OCI-LY1 (cell line): ENCODE measurements at regions not wholly inside any gene's neighbourhood (a gene's known extent, or its start where the extent isn't known, plus 50 kb on each side); places are given as distances from the start of the nearest gene placed in this dataset.

Experiments used
- H2AFZ ChIP-seq: fragments of 200-600 bp; sonication (generic), shearing (Covaris generic); 2 replicates; pipeline ENCODE4 v1.6.0; 2014; ENCODE audit warnings: antibody characterized with exemption, mild to moderate bottlenecking, low read length
- H3F3A ChIP-seq: fragments of 200-600 bp; sonication (generic), shearing (Covaris generic); 2 replicates; pipeline ENCODE4 v1.6.0; 2014; ENCODE audit warnings: mild to moderate bottlenecking, antibody characterized with exemption, low read length, moderate library complexity; ENCODE audit not compliant: insufficient read depth
- H3K27ac ChIP-seq: fragments of 200-600 bp; sonication (generic); 2 replicates; pipeline ENCODE4 v1.5.1; 2014; ENCODE audit warnings: low read length, mixed run types, mild to moderate bottlenecking, low read depth; ENCODE audit not compliant: poor library complexity, severe bottlenecking
- H3K27me3 ChIP-seq: fragments of 200-600 bp; sonication (generic); 2 replicates; pipeline ENCODE4 v1.6.0; 2014; ENCODE audit warnings: antibody characterized with exemption, mild to moderate bottlenecking, low read length, moderate library complexity; ENCODE audit not compliant: insufficient read depth
- H3K36me3 ChIP-seq: fragments of 200-600 bp; sonication (generic); 2 replicates; pipeline ENCODE4 v1.6.1; 2014; ENCODE audit warnings: mild to moderate bottlenecking, antibody characterized with exemption, low read length, moderate library complexity, mixed read lengths; ENCODE audit not compliant: insufficient read depth
- H3K4me1 ChIP-seq: fragments of 200-600 bp; sonication (generic); 2 replicates; pipeline ENCODE4 v1.5.1; 2014; ENCODE audit warnings: mild to moderate bottlenecking, low read length, moderate library complexity; ENCODE audit not compliant: insufficient read depth, severe bottlenecking
- H3K4me2 ChIP-seq: fragments of 200-600 bp; sonication (generic), shearing (Covaris generic); 2 replicates; pipeline ENCODE4 v1.6.1; 2014; ENCODE audit warnings: low read length
- H3K4me3 ChIP-seq: fragments of 200-600 bp; sonication (generic); 2 replicates; pipeline ENCODE4 v1.5.1; 2014; ENCODE audit warnings: low read length, low read depth, mild to moderate bottlenecking, mixed read lengths; ENCODE audit not compliant: poor library complexity, severe bottlenecking
- H3K79me2 ChIP-seq: fragments of 200-600 bp; shearing (Covaris generic); 2 replicates; pipeline ENCODE4 v1.6.1; 2016; ENCODE audit warnings: mixed run types, low read length, mixed read lengths; ENCODE audit not compliant: insufficient read depth
- H3K9ac ChIP-seq: fragments of 200-600 bp; sonication (generic), shearing (Covaris generic); 2 replicates; pipeline ENCODE4 v1.6.1; 2014; ENCODE audit warnings: mild to moderate bottlenecking, low read length, mixed read lengths
- H3K9me2 ChIP-seq: fragments of 200-600 bp; sonication (generic), shearing (Covaris generic); 2 replicates; pipeline ENCODE4 v1.6.1; 2014; ENCODE audit warnings: low read depth, mild to moderate bottlenecking, low read length, mixed read lengths
- H3K9me3 ChIP-seq: fragments of 200-600 bp; shearing (Covaris generic); 2 replicates; pipeline ENCODE4 v1.6.1; 2014; ENCODE audit warnings: low read length, mixed read lengths
- H4K20me1 ChIP-seq: fragments of 200-600 bp; sonication (generic), shearing (Covaris generic); 2 replicates; pipeline ENCODE4 v1.6.0; 2016; ENCODE audit warnings: mild to moderate bottlenecking, low read length; ENCODE audit not compliant: insufficient read depth
- EZH2 ChIP-seq: fragments of 200-600 bp; sonication (generic), shearing (Covaris generic); IDR thresholded peaks from 2 replicates; pipeline ENCODE4 v1.8.0; 2017; ENCODE audit warnings: borderline replicate concordance, mixed run types, mild to moderate bottlenecking, antibody characterized with exemption, low read length, moderate library complexity, mixed read lengths
- TF ChIP-seq, protein P1 (sequence below): fragments of 200-600 bp; sonication (generic), shearing (Covaris generic); IDR thresholded peaks from 2 replicates; pipeline ENCODE4 v1.5.1; 2017; ENCODE audit warnings: mild to moderate bottlenecking, antibody characterized with exemption, low read length, moderate library complexity, mixed read lengths

- H3K9me2 ChIP-seq, result no peaks in the 10 kb centered on the region
- no peaks in the 10 kb centered on the region for H3K9me3 ChIP-seq
- H3K4me3 ChIP-seq, result no peak overlapping the region
- TF ChIP-seq EZH2, result no peak
- TF ChIP-seq, protein P1, sequence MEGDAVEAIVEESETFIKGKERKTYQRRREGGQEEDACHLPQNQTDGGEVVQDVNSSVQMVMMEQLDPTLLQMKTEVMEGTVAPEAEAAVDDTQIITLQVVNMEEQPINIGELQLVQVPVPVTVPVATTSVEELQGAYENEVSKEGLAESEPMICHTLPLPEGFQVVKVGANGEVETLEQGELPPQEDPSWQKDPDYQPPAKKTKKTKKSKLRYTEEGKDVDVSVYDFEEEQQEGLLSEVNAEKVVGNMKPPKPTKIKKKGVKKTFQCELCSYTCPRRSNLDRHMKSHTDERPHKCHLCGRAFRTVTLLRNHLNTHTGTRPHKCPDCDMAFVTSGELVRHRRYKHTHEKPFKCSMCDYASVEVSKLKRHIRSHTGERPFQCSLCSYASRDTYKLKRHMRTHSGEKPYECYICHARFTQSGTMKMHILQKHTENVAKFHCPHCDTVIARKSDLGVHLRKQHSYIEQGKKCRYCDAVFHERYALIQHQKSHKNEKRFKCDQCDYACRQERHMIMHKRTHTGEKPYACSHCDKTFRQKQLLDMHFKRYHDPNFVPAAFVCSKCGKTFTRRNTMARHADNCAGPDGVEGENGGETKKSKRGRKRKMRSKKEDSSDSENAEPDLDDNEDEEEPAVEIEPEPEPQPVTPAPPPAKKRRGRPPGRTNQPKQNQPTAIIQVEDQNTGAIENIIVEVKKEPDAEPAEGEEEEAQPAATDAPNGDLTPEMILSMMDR, result no peak
- no peaks in the 10 kb centered on the region for H4K20me1 ChIP-seq
- no peaks in the 10 kb centered on the region for H3K79me2 ChIP-seq
- no peaks in the 10 kb centered on the region for H3K27me3 ChIP-seq
- H3F3A ChIP-seq, result no peaks in the 10 kb centered on the region
- H3K4me2 ChIP-seq, result no peak overlapping the region
- no peak overlapping the region for H2AFZ ChIP-seq
- no peaks in the 10 kb centered on the region for H3K4me1 ChIP-seq
- H3K9ac ChIP-seq, result no peak overlapping the region
- no peak overlapping the region for H3K27ac ChIP-seq
- no peaks in the 10 kb centered on the region for H3K36me3 ChIP-seq
These were observed 346.9 kb upstream of the ROBO1 start for GRCh38 chr3:80114694-80115093.

GRCh38 chr3:80113331-80113730 is 345.5 kb upstream of the ROBO1 start:
- Histone ChIP-seq H3F3A (no peaks in the 10 kb centered on the region), H3K27me3 (no peaks in the 10 kb centered on the region), H3K36me3 (no peaks in the 10 kb centered on the region), H3K4me1 (no peaks in the 10 kb centered on the region), H2AFZ (no peak overlapping the region), H3K9me3 (no peaks in the 10 kb centered on the region), H3K79me2 (no peaks in the 10 kb centered on the region), H3K4me3 (no peak overlapping the region), H3K4me2 (no peak overlapping the region), H4K20me1 (no peaks in the 10 kb centered on the region), H3K9ac (no peak overlapping the region), H3K27ac (no peak overlapping the region), H3K9me2 (no peaks in the 10 kb centered on the region)
- no peak for TF ChIP-seq EZH2
- TF ChIP-seq, protein P1, result no peak

- no peak overlapping the region for H3K4me3 ChIP-seq
- no peaks in the 10 kb centered on the region for H3K27me3 ChIP-seq
- H3K4me2 ChIP-seq, result no peak overlapping the region
- no peaks in the 10 kb centered on the region for H3K4me1 ChIP-seq
- H3K9me3 ChIP-seq, result no peaks in the 10 kb centered on the region
- H3F3A ChIP-seq, result no peaks in the 10 kb centered on the region
- H2AFZ ChIP-seq, result no peak overlapping the region
- no peak overlapping the region for H3K27ac ChIP-seq
- H3K79me2 ChIP-seq, result no peaks in the 10 kb centered on the region
- no peaks in the 10 kb centered on the region for H3K36me3 ChIP-seq
- H3K9me2 ChIP-seq, result no peaks in the 10 kb centered on the region
- no peak for TF ChIP-seq EZH2
- TF ChIP-seq, protein P1, result no peak
- no peak overlapping the region for H3K9ac ChIP-seq
- H4K20me1 ChIP-seq, result no peaks in the 10 kb centered on the region
These were observed 331.8 kb upstream of the ROBO1 start for GRCh38 chr3:80099559-80100066.
